ENCODE measurements at regions not wholly inside any gene's neighbourhood (a gene's known extent, or its start where the extent isn't known, plus 50 kb on each side); places are given as distances from the start of the nearest gene placed in this dataset.
"Not testable (repeated sequence)": the region's sequence is repeated elsewhere in the genome, so short reads cannot be mapped to it uniquely, and the experiment has no call there.

- no peak for DNase-seq (ENCODE audit: low read depth)
Observed at GRCh38 chr9:31912636-31913035, 471.8 kb upstream of the ACO1 start.

DNA sequence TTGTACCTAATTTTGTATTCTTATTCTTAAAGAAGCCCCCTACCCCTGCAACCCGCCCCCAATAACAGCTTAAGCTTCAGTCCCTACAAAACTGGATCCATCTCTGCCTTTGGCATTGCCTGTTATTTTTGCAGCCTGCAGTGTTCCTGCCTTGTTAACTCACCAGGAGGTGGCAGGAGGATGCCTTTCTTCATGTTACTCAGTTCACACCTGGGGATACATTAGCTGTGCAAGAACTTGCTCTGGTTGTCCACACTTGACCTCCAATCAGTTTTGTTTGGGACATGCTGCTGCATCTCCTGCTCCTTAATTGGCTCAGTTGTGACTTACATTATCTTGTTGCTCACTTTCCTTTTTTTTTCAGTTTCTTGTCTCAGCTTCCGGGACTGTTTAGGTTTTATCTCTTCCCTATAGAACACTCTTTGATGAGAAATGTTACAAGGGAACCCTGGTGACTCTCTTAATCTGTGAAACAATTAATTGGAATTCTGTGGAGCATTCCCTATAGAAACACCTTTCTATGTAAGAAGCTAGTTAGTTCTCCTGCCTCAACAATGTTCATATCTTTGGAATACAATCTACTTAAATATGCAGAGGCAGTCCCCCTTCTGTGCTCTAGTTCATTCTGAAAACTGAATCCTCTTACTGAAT lies 467.7 kb upstream of the ACO1 start:
- DNase-seq (ENCODE audit: low read depth), result no peak

DNA sequence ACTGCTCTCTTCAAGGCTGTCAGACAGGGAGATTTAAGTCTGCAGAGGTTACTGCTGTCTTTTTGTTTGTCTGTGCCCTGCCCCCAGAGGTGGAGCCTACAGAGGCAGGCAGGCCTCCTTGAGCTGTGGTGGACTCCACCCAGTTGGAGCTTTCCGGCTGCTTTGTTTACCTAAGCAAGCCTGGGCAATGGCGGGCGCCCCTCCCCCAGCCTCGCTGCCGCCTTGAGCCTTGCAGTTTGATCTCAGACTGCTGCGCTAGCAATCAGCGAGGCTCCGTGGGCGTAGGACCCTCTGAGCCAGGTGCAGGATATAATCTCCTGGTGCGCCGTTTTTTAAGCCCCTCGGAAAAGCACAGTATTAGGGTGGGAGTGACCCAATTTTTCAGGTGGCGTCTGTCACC lies 446.7 kb upstream of the ACO1 start:
- not testable (repeated sequence) for DNase-seq (ENCODE audit: low read depth)

GRCh38 chr9:31950756-31951155 lies 433.7 kb upstream of the ACO1 start:
- DNase-seq (ENCODE audit: low read depth), result no peak

DNA sequence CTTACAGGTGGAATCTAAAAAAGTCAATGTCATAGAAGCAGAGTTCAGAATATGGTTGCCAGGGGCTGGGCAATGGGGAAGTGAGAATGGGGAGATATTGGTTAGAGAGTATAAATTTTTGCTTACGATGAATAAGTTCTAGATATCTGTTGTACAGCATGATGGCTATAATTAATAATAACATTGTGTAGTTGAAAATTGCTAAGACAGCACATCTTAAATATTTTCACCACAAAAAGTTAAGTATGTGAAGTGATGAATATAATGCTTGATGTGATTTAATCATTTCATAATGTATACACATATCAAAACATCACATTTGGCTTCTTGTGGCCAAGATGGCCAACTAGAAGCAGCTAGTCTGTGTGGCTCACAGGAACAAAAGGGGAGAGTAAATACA lies 425.9 kb upstream of the ACO1 start:
- no peak for DNase-seq (ENCODE audit: low read depth)

- DNase-seq (ENCODE audit: low read depth), result no peak
Observed at GRCh38 chr9:31969552-31969951, 414.9 kb upstream of the ACO1 start.

- DNase-seq (ENCODE audit: low read depth), result no peak
Observed at GRCh38 chr9:31983895-31984294, 400.5 kb upstream of the ACO1 start.

DNA sequence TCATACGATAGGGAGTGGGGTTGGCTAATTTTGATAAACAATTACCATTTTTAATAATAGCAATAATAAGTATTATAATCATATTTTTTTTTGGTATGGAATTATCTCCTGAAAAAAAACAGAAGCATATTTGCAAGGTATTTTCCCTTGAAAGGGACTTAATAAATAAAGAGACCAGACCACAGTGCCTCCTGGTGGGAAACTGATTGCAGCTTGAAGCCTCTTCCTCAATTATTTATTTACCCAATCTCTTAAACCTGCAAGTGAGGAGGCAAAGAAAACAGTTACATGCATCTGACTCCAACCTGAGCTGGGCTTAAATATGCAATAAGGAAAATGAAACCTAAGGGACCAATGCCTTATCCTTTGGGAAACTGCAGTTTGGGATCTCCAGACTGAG lies 388.1 kb upstream of the ACO1 start:
- no peak for DNase-seq (ENCODE audit: low read depth)

GRCh38 chr9:32004431-32005076 lies 379.9 kb upstream of the ACO1 start:
- no peak for DNase-seq (ENCODE audit: low read depth)

GRCh38 chr9:32010322-32010721 lies 374.1 kb upstream of the ACO1 start:
- DNase-seq (ENCODE audit: low read depth), result no peak

- DNase-seq (ENCODE audit: low read depth), result no peak
Observed at GRCh38 chr9:32011049-32011448, 373.4 kb upstream of the ACO1 start.

DNA sequence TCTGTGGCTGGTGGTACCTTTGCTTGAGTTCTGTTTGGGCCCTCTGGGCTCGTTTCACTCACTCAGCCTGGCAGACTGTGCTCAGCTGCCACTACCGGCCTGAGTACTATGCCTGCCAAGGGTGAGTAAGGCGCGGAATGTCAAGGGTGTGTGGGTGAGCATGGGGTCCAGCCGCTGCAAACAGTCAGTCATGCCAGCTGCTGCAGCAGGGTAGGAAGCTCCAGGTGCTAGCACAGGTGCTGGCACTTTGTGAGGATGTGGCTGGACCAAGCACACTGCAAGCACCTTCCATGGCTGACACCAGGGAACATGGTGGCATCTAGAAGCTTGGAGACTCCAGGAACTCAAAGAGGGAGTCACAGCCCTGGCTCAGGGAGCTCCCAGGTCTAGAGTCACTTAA lies 368.6 kb upstream of the ACO1 start:
- no peak for DNase-seq (ENCODE audit: low read depth)

GRCh38 chr9:32045513-32045912 lies 338.9 kb upstream of the ACO1 start:
- no peak for DNase-seq (ENCODE audit: low read depth)

- DNase-seq (ENCODE audit: low read depth), result no peak
Observed at GRCh38 chr9:32067261-32067660, 317.2 kb upstream of the ACO1 start.

GRCh38 chr9:32069169-32069813 lies 315.2 kb upstream of the ACO1 start:
- no peak for DNase-seq (ENCODE audit: low read depth)

DNA sequence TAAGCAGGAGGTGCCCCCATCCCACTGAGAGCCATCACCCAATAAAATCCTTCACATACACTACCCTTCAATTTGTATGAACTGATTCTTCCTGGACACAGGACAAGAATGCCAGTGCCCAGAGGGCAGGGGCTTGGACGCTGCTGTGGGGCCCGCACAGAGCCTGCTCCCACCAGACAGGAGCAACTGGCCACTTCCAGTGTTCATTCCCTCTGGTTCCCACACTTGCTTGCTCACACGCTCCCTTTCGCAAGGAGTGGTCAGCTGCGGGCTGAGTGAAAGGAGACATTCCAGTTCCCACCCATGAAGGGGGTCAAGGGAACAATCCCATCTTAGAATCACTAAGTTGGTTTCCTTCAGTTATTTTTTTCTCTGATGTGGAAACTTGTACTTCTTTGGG lies 314.5 kb upstream of the ACO1 start:
- DNase-seq (ENCODE audit: low read depth), result no peak

DNA sequence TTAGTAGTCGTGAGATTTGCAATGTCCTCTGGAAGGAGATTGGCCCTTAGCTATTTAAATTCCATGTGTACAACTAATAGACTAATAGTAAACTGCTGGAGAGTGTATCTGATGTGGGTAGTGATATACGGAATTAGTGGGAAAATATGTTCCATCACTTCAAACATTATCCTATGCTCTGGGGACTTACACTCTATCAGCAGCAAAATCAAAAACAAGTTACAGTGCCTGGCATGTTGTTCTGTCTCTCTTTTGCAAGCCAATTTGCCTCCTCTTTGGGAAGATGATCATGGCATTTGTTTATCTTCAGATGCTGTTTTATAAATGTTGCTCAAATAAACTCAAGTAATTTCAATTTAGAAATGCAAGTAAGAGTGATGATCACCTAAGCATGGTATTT lies 311.9 kb upstream of the ACO1 start:
- DNase-seq (ENCODE audit: low read depth), result no peak

DNA sequence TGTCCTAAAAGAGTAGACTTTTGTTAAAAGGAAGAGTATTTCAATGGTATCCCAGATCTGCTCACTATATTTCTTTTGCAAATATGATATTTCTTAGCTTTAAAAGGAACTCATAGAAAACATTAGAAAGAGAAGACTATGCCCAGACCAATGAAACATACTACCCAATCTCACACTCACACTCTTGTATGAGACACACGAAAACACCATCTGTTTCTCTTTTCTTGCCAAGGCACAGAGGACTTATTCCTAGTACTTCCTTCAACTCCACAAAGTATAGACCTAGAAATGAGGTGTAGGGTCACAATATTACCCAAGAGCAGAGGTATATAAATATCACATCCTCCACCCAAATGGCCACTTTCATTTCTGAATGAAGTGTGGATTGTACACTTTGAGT lies 292.4 kb upstream of the ACO1 start:
- DNase-seq (ENCODE audit: low read depth), result no peak

DNA sequence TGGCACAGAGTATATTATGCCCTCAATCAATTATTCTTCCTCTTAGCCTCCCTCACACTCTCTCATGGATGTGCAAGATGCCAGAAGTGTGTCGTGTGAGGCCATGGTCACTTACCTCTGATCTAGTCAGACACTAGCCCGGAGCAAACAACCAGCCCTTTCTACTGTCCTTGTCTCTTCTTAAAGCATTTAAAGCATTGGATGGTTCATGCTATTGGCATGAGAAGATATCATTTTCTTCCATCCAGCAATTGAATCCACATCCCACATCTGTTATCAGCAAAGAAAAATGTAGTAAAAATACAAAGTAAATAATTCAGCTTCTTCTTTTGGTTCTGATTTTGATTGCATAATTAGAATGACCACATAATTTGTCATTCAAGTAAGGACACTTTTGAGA lies 267.2 kb upstream of the ACO1 start:
- no peak for DNase-seq (ENCODE audit: low read depth)

DNA sequence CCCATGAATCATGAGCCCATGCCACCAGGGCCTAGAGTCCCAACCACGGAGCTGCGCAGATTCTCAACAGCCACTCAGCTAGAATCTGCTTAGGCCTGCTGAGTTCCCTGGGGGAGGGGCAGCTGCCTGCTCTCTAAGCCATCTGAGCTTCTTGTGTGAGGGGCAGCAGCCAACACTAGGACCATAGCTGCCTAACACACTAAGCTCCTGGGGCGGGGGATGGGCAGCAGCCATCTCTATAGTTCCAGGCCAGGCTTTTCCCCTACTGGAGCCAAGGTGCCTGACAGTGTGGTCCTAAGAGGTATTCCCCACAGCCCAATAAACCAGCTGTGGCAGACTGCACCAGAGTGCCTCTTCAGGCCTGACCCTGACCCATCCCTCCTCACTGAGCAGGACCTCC lies 255.9 kb upstream of the ACO1 start:
- DNase-seq (ENCODE audit: low read depth), result no peak

GRCh38 chr9:32130709-32131108 lies 253.7 kb upstream of the ACO1 start:
- DNase-seq (ENCODE audit: low read depth), result not testable (repeated sequence)

GRCh38 chr9:32136700-32137339 lies 247.6 kb upstream of the ACO1 start:
- DNase-seq (ENCODE audit: low read depth), result no peak

DNA sequence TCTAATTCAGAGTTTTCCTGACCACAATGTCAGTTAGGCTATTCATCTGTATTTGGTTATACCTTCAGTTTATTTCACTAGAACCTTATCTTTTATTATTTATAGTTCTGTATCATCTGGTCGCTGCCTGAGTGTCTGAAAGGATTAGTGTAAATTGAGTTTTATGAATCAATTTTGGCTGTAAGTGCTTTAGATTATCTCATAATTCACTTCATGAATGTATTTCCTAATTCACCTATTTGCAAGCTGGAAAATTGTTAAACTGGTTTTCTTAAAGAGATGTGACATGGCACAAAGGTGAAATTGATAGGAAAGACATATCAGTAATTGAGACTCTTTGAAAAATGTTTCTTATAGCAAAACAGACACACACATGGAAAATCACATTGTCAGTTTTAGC lies 242.4 kb upstream of the ACO1 start:
- no peak for DNase-seq (ENCODE audit: low read depth)

Measured in renal cortical epithelial cell (primary cell).